NCI-H1092 (cell line): ENCODE measurements at regions not wholly inside any gene's neighbourhood (a gene's known extent, or its start where the extent isn't known, plus 50 kb on each side); places are given as distances from the start of the nearest gene placed in this dataset.
"Not testable (repeated sequence)": the region's sequence is repeated elsewhere in the genome, so short reads cannot be mapped to it uniquely, and the experiment has no call there.

Experiments
- DNase-seq: peaks from one replicate; lab custom pipeline; 2025; lab: John Stamatoyannopoulos, UW

GRCh38 chrX:138018145-138018799 is 452.3 kb downstream of the ZIC3 start:
- no peak for DNase-seq

GRCh38 chrX:138020941-138021340 is 455.0 kb downstream of the ZIC3 start:
- DNase-seq = no peak

DNA sequence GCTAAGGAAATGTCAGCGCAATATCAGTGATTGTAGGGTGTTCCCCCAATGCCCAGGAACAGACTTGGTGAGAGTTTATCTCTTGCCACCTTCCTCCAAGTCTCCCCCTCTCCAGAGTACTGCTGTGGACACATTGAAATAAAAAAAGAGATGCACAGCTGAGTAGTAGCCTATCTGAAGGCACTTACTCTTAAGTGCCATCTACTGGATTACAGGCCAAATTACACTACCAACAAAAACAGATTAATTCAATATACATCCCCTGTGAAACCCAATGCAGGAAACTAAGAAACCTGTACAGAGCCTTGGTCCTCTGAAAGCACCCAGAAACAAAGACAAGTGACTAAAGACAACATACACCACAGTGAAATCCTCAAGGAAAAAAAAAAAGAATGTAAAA is 460.3 kb downstream of the ZIC3 start:
- DNase-seq = peak; percentile 6

- no peak for DNase-seq
Measured at GRCh38 chrX:138031715-138032114, 465.8 kb downstream of the ZIC3 start.

DNA sequence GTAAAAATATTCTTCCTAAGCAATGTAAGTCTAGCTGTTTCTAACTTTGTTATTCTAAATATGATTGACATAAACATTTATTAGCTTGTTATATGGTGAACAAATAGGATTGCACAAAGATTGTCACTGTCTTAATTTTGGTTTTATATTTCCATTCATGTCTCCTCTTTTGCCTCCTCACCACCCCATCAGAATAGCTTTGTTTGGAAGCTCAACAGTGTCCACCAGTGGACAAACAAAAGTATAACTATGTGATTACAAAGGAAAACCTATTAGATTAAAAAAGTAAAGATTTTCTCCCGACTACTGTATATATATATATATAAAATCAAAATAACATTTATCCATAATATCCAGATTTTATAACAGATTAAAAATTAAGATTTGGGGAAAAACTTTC is 468.2 kb downstream of the ZIC3 start:
- peak; percentile 16 for DNase-seq

- DNase-seq = no peak
Measured at GRCh38 chrX:138037548-138037947, 471.6 kb downstream of the ZIC3 start.

GRCh38 chrX:138057883-138058282 is 492.0 kb downstream of the ZIC3 start:
- no peak for DNase-seq

GRCh38 chrX:138058931-138059330 is 493.0 kb downstream of the ZIC3 start:
- DNase-seq = no peak

GRCh38 chrX:138067415-138067814 is 501.5 kb downstream of the ZIC3 start:
- DNase-seq = no peak

DNA sequence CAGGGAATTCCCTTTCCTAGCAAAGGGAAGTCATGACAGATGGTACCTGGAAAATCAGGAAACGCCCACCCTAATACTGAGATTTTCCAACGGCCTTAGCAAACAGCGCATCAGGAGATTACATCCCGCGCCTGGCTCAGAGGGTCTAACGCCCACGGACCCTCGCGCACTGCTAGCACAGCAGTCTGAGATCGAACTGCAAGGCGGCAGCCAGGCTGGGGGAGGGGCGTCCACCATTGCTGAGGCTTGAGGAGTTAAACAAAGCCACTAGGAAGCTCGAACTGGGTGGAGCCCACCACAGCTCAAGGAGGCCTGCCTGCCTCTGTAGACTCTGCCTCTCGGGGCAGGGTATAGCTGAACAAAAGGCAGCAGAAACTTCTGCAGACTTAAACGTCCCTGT is 507.7 kb downstream of the ZIC3 start:
- no peak for DNase-seq

DNA sequence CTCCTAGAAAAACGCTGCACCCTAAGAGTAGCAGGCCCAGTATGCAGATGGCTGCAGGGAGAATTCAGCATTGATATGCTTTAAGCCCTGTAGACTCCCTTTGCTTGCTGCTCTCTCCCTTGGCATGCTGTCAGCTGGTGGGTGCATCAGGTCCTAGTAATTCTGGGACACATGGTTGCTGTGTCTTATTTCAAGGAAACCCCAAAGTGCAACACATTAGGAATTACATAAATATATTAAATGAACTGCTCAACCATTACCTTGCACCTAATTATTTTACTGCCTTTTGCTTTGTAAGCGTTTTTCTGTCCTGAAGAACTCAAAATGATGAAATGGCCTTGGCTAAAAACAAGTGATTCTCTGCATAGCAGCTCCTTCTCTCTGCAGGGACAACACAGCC is 516.3 kb downstream of the ZIC3 start:
- no peak for DNase-seq

GRCh38 chrX:138082896-138083295 is 517.0 kb downstream of the ZIC3 start:
- DNase-seq = no peak

DNA sequence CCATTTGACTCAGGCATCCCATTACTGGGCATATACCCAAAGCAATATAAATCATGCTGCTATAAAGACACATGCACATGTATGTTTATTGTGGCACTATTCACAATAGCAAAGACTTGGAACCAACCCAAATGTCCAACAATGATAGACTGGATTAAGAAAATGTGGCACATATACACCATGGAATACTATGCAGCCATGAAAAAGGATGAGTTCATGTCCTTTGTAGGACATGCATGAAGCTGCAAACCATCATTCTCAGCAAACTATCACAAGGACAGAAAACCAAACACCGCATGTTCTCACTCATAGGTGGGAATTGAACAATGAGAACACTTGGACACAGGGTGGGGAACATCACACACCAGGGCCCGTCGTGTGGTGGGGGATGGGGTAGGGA is 545.0 kb downstream of the ZIC3 start:
- not testable (repeated sequence) for DNase-seq

DNA sequence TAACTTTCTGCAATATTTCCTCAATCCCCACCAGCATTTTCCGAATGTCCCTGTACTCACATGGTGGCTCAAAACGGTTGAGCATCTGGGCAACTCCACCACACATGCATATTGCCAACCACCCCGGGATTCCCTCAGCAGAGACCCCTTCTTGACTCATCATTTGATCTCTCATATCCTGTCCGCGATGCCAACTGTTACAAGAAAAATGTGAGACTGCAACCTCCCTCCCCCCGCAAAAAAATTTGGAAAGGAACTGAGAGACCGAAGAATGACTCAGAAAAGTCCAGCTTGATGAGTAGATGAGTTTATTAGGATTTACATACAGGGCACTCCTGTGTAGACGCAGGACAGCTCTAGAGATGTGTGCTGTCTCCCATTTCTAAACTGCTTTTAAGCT is 561.4 kb downstream of the ZIC3 start:
- DNase-seq = no peak

DNA sequence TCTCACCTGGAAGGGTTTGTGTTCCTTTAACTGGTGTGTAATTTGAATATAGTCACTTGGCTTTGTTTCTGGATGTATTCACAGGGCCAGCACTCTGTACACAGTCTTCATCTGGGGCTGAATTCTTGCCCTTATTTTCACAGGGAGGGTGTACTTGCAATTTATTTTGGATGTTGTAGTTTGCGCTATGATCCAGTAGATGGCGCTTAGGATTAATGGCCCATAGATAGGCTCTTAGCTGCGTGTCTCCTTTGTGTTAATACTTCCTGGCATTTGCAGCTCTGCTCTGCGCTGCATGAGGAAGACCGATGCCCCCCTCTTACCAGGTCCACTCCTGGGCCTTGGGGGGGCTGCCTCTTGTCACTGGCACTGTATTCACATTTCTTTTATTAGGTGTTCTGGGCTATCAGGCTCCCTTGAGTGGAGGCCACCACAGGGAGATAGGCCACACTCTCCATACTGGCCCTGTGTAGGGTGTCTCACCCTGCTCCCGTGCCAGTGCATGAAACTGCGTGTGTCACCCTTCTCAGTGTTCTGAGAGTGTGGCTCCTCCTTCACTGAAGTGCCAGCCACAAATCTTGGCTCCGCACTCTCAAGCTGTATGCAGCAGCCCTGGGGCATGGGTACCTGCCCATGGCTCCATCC is 562.2 kb downstream of the ZIC3 start:
- DNase-seq = no peak

GRCh38 chrX:138150709-138151108 is 560.8 kb downstream of the FGF13 start:
- DNase-seq = no peak

GRCh38 chrX:138157850-138158249 is 553.7 kb downstream of the FGF13 start:
- DNase-seq = no peak

- DNase-seq = peak; percentile 0
Measured at GRCh38 chrX:138191998-138192397, 519.5 kb downstream of the FGF13 start.

GRCh38 chrX:138229718-138230117 is 481.8 kb downstream of the FGF13 start:
- DNase-seq = no peak

GRCh38 chrX:138240266-138240665 is 471.3 kb downstream of the FGF13 start:
- no peak for DNase-seq

DNA sequence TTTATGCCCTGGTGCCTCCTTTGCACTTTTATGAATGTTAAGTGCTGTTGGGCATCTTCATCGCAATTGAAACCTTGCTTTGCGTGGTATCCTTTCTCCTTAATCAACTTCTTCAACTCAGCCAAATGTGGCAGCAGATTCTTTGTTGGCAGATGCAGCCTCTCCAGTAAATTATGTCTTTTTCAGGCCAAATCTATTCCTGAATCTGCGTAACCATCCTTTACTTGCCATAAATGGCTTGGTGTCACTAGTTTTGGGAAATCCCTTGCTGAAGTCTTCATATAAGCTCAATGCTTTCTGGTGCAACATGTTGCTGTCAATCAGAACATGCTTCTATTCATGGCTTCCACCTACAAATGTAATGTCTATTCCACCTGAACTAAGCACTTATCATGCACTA is 457.5 kb downstream of the FGF13 start:
- no peak for DNase-seq

DNA sequence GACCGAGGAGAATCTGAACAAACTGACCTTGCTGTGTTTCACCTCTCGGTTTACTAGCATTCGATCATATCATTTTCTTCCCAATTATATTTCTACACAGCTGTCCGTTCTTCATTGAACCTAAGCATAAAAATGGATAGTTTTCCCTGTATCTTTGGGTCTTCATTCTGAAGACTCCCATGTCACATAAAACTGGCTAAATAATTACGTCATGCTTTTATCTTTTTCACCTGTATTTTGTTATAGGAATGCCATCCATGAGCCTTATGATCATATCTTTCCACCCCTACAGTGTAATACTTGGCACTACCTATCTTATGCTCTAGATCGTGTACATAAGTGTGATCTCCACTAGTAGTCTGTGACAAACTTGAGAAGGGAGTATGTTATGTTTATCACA is 456.1 kb downstream of the FGF13 start:
- no peak for DNase-seq

DNA sequence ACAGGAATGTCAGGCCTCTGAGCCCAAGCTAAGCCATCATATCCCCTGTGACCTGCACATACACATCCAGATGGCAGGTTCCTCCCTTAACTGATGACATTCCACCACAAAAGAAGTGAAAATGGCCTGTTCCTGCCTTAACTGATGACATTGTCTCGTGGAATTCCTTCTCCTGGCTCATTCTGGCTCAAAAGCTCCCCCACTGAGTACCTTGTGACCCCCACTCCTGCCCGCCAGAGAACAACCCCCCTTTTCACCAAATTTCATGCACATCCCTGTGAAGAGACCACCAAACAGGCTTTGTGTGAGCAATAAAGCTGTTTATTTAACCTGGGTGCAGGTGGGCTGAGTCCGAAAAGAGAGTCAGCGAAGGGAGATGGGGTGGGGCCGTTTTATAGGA is 447.4 kb downstream of the FGF13 start:
- not testable (repeated sequence) for DNase-seq

DNA sequence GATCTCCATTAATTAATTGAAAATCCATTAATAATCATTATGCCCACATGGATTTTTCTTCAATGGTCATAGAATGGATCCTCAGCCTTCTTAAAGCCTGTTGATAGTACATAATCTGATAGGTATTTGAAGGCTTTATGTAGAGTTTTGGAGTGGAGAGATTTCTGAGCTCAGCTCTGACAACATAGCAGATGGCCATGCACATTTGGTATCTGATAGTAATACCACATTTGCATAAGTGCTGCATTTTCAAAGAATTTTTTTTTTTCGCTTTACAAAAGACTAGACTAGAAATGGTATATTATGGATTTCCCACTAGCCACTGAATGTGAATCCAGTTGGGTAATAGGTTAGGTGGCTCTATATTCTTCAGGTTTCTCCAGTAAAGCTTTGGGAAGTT is 440.6 kb downstream of the FGF13 start:
- no peak for DNase-seq
